Ishikawa (cell line): ENCODE measurements at regions not wholly inside any gene's neighbourhood (a gene's known extent, or its start where the extent isn't known, plus 50 kb on each side); places are given as distances from the start of the nearest gene placed in this dataset.

Source experiments
- CEBPB ChIP-seq: IDR thresholded peaks from 2 replicates; pipeline ENCODE4 v1.6.1; 2012
- CREB1 ChIP-seq: IDR thresholded peaks from 2 replicates; pipeline ENCODE4 v1.6.1; 2012; ENCODE audit warnings: low read depth
- MAX ChIP-seq: IDR thresholded peaks from 2 replicates; pipeline ENCODE4 v1.6.1; 2012
- RAD21 ChIP-seq: IDR thresholded peaks from 2 replicates; pipeline ENCODE4 v1.6.1; 2012; ENCODE audit warnings: low read depth
- TAF1 ChIP-seq: IDR thresholded peaks from 2 replicates; pipeline ENCODE4 v1.6.1; 2012; ENCODE audit warnings: low read depth, mild to moderate bottlenecking
- ZBTB7A ChIP-seq: IDR thresholded peaks from 2 replicates; pipeline ENCODE4 v1.6.1; 2012; ENCODE audit warnings: low read depth
- TF ChIP-seq, protein P1 (sequence below): IDR thresholded peaks from 2 replicates; pipeline ENCODE4 v1.6.1; 2012; ENCODE audit warnings: low read depth, mild to moderate bottlenecking

- TF ChIP-seq CEBPB: no peak
- TF ChIP-seq CREB1: no peak
- TF ChIP-seq, protein P1, sequence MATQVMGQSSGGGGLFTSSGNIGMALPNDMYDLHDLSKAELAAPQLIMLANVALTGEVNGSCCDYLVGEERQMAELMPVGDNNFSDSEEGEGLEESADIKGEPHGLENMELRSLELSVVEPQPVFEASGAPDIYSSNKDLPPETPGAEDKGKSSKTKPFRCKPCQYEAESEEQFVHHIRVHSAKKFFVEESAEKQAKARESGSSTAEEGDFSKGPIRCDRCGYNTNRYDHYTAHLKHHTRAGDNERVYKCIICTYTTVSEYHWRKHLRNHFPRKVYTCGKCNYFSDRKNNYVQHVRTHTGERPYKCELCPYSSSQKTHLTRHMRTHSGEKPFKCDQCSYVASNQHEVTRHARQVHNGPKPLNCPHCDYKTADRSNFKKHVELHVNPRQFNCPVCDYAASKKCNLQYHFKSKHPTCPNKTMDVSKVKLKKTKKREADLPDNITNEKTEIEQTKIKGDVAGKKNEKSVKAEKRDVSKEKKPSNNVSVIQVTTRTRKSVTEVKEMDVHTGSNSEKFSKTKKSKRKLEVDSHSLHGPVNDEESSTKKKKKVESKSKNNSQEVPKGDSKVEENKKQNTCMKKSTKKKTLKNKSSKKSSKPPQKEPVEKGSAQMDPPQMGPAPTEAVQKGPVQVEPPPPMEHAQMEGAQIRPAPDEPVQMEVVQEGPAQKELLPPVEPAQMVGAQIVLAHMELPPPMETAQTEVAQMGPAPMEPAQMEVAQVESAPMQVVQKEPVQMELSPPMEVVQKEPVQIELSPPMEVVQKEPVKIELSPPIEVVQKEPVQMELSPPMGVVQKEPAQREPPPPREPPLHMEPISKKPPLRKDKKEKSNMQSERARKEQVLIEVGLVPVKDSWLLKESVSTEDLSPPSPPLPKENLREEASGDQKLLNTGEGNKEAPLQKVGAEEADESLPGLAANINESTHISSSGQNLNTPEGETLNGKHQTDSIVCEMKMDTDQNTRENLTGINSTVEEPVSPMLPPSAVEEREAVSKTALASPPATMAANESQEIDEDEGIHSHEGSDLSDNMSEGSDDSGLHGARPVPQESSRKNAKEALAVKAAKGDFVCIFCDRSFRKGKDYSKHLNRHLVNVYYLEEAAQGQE: no peak
- no peak for TF ChIP-seq RAD21
- no peak for TF ChIP-seq TAF1
- no peak for TF ChIP-seq MAX
- no peak for TF ChIP-seq ZBTB7A
Observed at GRCh38 chr1:224856973-224857372, 72.5 kb upstream of the DNAH14 start.
